NT2/D1 (cell line): ENCODE measurements at regions not wholly inside any gene's neighbourhood (a gene's known extent, or its start where the extent isn't known, plus 50 kb on each side); places are given as distances from the start of the nearest gene placed in this dataset.
"Not testable (repeated sequence)": the region's sequence is repeated elsewhere in the genome, so short reads cannot be mapped to it uniquely, and the experiment has no call there.

Experiments used
- YY1 ChIP-seq: IDR thresholded peaks from 2 replicates; pipeline ENCODE4 v1.6.1; 2011; ENCODE audit not compliant: insufficient read length, insufficient read depth
- ZNF274 ChIP-seq: IDR thresholded peaks from 2 replicates; pipeline ENCODE4 v1.6.1; 2011; ENCODE audit warnings: mild to moderate bottlenecking, low read depth, low read length

GRCh38 chr14:87240319-87240718 is 752.7 kb downstream of the GALC start:
- TF ChIP-seq YY1, ZNF274: not testable (repeated sequence)
